H1 (cell line): ENCODE measurements at regions not wholly inside any gene's neighbourhood (a gene's known extent, or its start where the extent isn't known, plus 50 kb on each side); places are given as distances from the start of the nearest gene placed in this dataset.

ENCODE experiments used
- CTCF ChIP-seq, 3 experiments: IDR thresholded peaks; 1 replicate in 2 of 3; 2 replicates in 1 of 3; pipeline versions ENCODE4 v1.5.1 to v1.6.1; 2011; ENCODE audit warnings: low read length in 3 of 3, mild to moderate bottlenecking in 3 of 3, inconsistent platforms in 2 of 3, low read depth in 1 of 3, moderate library complexity in 1 of 3; ENCODE audit not compliant: insufficient read depth in 1 of 3; ENCODE audit errors: control extremely low read depth in 1 of 3
- GABPA ChIP-seq: IDR thresholded peaks from 2 replicates; pipeline ENCODE4 v1.6.1; 2011; ENCODE audit warnings: mild to moderate bottlenecking, low read length, moderate library complexity, borderline replicate concordance; ENCODE audit not compliant: insufficient read depth
- MAX ChIP-seq: IDR thresholded peaks from 2 replicates; pipeline ENCODE4 v1.6.1; 2012; ENCODE audit warnings: inconsistent platforms
- POLR2A ChIP-seq, 2 experiments: IDR thresholded peaks; 1 replicate in 1 of 2; 2 replicates in 1 of 2; pipeline ENCODE4 v1.6.1; 2011; ENCODE audit warnings: low read depth in 2 of 2, low read length in 2 of 2, mild to moderate bottlenecking in 2 of 2; ENCODE audit errors: control extremely low read depth in 1 of 2
- POLR2AphosphoS5 ChIP-seq: IDR thresholded peaks from 2 replicates; pipeline ENCODE4 v1.6.1; 2011; ENCODE audit warnings: low read depth, low read length
- SIX5 ChIP-seq: IDR thresholded peaks from 2 replicates; pipeline ENCODE4 v1.6.1; 2011; ENCODE audit warnings: mild to moderate bottlenecking, low read depth, low read length

DNA sequence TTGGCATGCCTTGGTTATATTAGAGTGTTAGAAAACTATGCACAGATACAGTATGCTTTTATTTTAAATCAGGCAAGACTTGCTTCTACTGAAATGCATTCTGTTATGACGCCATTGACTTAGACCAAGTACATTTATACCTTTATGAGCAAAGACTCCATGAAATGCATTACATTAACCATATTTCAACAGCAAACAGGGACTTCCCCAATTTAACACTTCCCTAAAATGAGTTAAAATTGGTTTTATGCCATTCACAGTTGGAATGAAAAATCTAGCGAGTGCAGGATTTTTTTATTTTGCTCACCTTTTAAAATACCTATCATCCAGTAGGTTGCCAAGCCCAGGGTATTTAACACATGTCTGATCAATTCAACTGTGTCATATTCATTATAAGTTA, 272.1 kb upstream of the IZUMO3 start:
- TF ChIP-seq POLR2AphosphoS5 (no peak), MAX (no peak), GABPA (no peak), CTCF (IDR thresholded peaks at IDR 0.05; ENCODE audit: control extremely low read depth in 1 of 3, insufficient read depth in 1 of 3, low read depth in 1 of 3, low read length in 3 of 3) (no peak), POLR2A (IDR thresholded peaks at IDR 0.05; ENCODE audit: control extremely low read depth in 1 of 2, low read depth in 2 of 2, low read length in 2 of 2) (no peak), SIX5 (no peak)
